C4-2B (cell line): ENCODE measurements at regions not wholly inside any gene's neighbourhood (a gene's known extent, or its start where the extent isn't known, plus 50 kb on each side); places are given as distances from the start of the nearest gene placed in this dataset.

ENCODE experiments used
- ZFX ChIP-seq: fragments of 450-650 bp; IDR thresholded peaks from 2 replicates; pipeline ENCODE4 v1.6.1; 2017
- TF ChIP-seq, protein P1 (sequence below): fragments of 450-650 bp; conservative IDR thresholded peaks from 2 replicates; pipeline ENCODE4 v1.5.1; 2017; ENCODE audit warnings: mild to moderate bottlenecking

DNA sequence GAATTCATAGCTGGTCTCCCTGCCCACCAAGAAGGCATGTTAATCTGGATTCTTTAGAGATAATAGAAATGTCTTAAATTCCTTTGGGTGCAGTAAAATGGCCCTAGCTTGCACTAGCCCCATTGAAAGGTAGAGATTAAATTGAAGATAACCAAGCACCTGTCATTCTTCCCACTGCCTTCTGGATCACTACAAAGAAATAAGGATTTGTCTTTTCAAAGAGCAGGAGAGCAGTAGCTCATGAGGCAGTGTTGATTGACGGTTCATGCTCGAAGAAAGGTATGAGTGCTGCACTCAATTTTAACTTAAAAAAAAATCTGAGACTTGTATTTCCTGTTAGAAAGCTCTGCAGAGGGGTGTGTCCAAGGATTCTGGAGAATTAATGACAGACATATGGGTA, 74.9 kb upstream of the F3 start:
- TF ChIP-seq, protein P1, sequence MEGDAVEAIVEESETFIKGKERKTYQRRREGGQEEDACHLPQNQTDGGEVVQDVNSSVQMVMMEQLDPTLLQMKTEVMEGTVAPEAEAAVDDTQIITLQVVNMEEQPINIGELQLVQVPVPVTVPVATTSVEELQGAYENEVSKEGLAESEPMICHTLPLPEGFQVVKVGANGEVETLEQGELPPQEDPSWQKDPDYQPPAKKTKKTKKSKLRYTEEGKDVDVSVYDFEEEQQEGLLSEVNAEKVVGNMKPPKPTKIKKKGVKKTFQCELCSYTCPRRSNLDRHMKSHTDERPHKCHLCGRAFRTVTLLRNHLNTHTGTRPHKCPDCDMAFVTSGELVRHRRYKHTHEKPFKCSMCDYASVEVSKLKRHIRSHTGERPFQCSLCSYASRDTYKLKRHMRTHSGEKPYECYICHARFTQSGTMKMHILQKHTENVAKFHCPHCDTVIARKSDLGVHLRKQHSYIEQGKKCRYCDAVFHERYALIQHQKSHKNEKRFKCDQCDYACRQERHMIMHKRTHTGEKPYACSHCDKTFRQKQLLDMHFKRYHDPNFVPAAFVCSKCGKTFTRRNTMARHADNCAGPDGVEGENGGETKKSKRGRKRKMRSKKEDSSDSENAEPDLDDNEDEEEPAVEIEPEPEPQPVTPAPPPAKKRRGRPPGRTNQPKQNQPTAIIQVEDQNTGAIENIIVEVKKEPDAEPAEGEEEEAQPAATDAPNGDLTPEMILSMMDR: no peak
- TF ChIP-seq ZFX: no peak
